CD4-positive, alpha-beta T cell treated with Interleukin-15 for 1 hour (primary cell): ENCODE measurements at regions not wholly inside any gene's neighbourhood (a gene's known extent, or its start where the extent isn't known, plus 50 kb on each side); places are given as distances from the start of the nearest gene placed in this dataset.

Experiments
- DNase-seq: peaks from one replicate; pipeline ENCODE4 v3.0.0-alpha.2; 2020

DNA sequence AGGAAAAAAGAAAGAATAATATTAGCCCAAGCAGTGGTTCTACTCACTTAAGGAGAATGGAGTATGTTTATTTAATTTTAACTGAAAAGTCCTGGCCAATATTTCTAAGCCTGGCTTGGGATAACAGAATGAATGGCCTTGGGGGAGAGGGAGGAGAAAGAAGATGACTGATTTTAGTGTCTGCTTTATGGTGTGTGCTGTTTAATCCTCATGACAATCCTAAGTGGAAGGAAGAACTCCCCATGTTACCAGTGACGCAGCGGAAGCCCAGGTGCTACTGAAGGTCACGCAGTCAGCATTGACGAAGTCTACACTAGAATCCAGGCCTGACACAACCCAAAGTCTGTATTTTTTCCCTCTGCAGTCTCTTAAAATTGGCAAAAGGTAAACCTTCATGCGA, 50.5 kb downstream of the PALM2AKAP2 start:
- no peak for DNase-seq

GRCh38 chr9:109831998-109832658, 52.1 kb downstream of the PALM2AKAP2 start:
- DNase-seq, result no peak

DNA sequence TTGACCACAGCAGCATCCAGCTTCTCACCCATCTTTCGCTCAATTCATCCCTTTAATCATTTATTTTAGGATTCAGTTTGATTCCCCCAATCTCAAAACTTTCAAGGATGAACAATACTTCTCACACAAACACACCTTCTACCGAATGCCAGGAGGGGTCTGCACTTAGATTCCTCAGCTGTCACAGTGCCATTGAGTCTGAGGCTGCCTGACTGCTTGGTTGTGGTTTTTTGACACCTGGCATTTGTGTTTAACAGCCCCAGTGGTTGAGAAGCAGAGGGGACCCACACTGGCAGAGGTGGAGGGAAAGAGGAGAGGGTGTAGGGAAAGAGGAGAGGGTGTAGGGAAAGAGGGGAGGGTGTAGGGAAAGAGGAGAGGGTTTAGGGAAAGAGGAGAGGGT, 54.9 kb downstream of the PALM2AKAP2 start:
- DNase-seq, result no peak

- DNase-seq, result no peak
These were observed 63.6 kb downstream of the PALM2AKAP2 start for GRCh38 chr9:109843641-109844040.

GRCh38 chr9:109845226-109845625, 65.2 kb downstream of the PALM2AKAP2 start:
- DNase-seq, result no peak

- DNase-seq, result no peak
These were observed 66.8 kb downstream of the PALM2AKAP2 start for GRCh38 chr9:109846776-109847175.

DNA sequence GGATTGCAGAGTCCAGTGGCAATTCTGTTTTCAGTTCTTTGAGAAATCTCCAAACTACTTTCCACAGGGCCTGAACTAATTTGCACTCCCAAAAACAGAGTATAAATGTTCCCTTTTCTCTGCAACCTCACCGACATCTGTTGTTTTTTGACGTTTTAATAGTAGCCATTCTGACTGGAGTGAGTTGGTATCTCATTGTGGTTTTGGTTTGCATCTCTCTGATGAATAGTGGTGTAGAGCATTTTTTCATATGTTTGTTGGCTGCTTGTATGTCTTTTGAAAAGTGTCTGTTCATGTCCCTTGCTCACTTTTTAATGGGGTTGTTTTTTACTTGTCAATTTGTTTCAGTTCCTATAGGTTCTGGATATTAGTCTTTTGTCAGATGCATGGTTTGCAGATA, 72.6 kb downstream of the PALM2AKAP2 start:
- no peak for DNase-seq

GRCh38 chr9:109855540-109855939, 75.5 kb downstream of the PALM2AKAP2 start:
- DNase-seq, result no peak

- DNase-seq, result no peak
These were observed 76.8 kb downstream of the PALM2AKAP2 start for GRCh38 chr9:109856785-109857184.

GRCh38 chr9:109857336-109857735, 77.3 kb downstream of the PALM2AKAP2 start:
- no peak for DNase-seq

DNA sequence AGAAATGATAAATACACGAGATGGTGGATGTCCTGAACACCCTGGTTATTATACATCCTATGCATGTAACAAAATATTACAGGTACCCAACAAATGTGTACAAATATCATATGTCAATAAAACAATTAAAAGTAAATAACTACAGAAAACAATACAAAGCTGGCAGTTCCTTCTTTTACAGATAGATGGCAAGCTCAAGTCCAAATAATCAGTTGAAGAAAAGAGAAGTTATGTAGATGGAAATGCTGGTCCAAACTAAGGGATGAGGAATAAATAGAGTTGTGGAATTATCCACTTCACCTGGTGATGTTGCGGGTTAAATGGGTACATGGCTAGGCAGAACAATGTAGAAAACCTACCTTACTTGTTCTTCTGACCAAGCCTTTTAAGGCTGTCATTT, 79.4 kb downstream of the PALM2AKAP2 start:
- DNase-seq, result no peak

DNA sequence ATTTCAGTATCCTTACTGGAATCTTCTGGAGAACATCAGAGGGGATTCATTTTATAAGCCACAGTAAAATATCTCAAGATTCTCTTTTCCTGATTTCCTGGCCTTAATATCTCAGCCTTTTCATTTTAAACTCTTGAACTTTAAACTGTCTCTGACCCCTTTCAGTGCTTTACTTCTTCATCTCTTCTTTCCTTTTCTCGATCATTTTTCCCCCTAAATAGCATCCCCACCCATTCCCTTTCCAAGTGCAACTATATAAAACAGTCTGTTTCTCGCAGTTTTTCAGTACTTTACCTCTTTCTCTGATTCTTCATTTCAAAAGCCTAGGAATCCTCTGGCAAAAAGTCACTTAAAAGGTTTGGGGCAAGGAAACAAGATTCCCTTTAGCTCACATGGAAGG, 80.5 kb downstream of the PALM2AKAP2 start:
- no peak for DNase-seq

GRCh38 chr9:109861499-109861898, 81.5 kb downstream of the PALM2AKAP2 start:
- no peak for DNase-seq

DNA sequence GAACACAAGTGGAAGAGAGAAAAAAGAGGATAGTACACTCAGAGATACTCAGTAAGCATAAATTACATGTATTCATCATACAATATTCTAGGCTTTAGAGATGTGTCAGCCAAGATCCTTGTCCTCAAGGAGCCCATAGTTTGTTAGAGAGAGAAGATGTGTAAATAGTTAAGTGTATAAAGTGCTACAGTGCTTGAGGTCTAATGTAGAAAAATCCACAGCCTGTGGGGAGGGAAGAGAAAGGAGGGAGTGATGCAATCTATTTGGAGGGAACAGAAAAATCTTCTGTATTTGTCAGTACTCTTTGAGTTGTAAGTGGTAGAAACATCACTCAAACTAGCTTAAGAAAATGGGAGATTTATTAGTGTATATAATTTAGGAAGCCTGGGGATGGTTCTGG, 81.9 kb downstream of the PALM2AKAP2 start:
- DNase-seq, result no peak

DNA sequence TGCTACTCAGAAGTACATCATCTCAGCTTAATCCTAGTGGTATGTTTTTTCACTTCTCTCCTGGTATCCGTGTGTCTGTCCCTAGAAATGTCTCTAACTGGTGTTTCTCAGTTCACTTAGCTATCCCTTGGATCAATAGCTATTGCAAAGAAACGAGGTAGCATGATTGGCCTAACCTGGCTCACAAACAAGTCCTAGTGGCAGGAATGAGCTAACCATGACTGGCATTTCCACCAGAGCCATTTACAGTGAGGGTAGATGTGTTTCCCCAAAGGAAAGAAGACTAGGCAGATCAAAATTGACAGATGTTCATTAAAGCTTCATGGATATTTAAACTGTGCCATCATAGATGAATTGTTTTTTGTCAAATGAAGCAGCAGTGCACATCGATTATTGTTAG, 82.5 kb downstream of the PALM2AKAP2 start:
- no peak for DNase-seq

- no peak for DNase-seq
These were observed 84.0 kb downstream of the PALM2AKAP2 start for GRCh38 chr9:109863961-109864360.

DNA sequence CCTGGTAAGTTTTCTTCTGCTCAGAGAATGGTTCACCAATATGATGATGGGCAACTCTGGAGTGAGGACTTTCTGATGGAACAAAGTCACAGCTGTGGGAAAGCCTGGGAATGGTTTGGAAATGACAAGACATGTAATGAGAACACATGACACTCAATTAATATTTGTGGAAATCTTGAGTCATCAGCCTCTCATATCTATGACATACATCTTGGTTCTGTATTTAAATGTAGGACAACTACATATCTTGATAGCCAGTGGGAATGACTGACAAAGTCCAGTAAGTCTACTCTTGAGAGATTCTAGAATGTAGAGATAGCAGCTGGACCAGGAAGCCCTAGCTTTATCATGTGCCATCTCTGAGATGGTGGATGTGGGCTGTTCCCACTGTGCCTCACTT, 85.5 kb downstream of the PALM2AKAP2 start:
- no peak for DNase-seq

DNA sequence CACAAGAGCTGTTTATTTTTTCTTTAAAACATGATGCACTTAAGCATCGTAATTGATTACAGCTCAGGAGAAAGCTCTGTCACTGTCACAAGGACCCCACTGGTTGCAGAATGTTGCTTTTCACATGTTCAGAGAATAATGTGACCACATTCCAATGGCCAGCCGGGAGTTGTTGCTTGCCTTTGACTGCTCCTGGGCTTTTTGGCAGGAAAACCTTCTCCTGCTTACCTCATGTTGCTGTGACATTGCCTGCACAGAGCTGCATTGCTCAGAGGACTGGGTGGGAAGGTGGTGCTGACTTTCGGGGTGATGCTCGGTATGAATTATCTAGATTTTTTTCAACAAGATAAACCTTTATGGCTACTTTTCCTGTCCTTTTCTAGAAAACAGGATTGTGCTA, 88.2 kb downstream of the PALM2AKAP2 start:
- no peak for DNase-seq

GRCh38 chr9:109868722-109869121, 88.7 kb downstream of the PALM2AKAP2 start:
- no peak for DNase-seq

DNA sequence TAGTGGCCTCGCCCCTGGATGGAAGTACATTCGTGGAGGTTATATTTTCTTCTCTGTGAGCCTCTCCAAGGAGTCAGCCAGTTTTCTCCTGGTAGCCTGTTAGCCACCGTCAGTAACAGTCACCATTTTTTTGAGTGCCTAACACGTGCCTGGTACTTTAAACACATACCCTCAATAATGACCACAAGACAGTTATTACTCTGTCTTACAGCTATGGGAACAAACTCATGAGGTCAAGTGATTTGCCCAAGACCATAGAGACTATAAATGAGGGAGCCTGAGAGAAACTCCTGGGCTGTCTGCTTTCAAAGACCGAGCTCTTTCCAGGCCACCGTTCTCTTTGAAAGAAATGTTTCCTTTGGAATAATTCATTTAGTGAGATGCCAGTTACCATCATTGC, 90.4 kb downstream of the PALM2AKAP2 start:
- DNase-seq, result no peak

GRCh38 chr9:109872901-109873300, 92.9 kb downstream of the PALM2AKAP2 start:
- no peak for DNase-seq

GRCh38 chr9:109875495-109876129, 95.6 kb downstream of the PALM2AKAP2 start:
- no peak for DNase-seq

- no peak for DNase-seq
These were observed 100.5 kb downstream of the PALM2AKAP2 start for GRCh38 chr9:109880276-109881169.

DNA sequence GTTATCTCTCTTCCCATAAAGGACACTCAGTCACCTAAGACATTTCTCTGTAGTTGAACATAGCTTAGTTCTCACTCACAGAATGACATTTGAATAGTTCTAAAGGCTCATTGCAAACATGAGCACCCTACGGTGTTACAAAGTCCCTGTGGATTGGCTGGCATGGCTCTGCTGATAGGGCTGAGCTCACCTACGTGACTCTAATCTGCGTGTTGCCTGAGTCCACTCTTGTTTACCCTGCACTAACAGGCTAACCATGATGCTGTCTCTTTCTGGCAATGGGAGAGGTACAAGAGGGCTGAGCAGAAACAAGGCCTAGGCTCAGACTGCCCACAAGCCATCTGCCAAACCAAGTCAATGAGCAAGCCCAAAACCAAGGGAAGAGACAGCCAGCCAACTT, 103.6 kb downstream of the PALM2AKAP2 start:
- no peak for DNase-seq
